ENCODE measurements at regions not wholly inside any gene's neighbourhood (a gene's known extent, or its start where the extent isn't known, plus 50 kb on each side); places are given as distances from the start of the nearest gene placed in this dataset.

DNA sequence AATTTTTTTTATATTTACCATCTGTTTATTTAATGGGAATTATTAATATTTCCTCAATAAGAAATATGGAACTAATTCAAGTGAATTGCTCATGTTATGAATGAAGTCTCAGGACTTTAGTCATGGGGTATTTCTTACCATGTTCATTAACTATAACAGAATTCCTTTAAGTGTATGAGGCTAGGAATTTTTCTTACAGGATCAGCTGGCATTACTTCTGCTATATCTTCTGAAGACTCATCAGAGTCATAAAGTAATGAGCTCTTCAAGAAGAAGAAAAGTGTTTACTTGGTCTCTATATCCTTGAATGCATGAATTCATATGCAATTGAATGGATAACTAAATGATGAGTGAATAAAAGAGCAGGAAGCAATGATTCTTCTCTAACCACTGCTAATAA lies 486.8 kb upstream of the THBS1 start:
- TF ChIP-seq CTCF (IDR thresholded peaks at IDR 0.05), result no peak
- TF ChIP-seq POLR2A (IDR thresholded peaks at IDR 0.05), result no peak

Data from vagina (tissue), 2 donors.